ENCODE measurements at regions not wholly inside any gene's neighbourhood (a gene's known extent, or its start where the extent isn't known, plus 50 kb on each side); places are given as distances from the start of the nearest gene placed in this dataset.

GRCh38 chr4:160362478-160362877 is 1259.6 kb downstream of the RAPGEF2 start:
- TF ChIP-seq POLR2A (IDR thresholded peaks at IDR 0.05; ENCODE audit: low read length) (no peak), GATA1 (IDR thresholded peaks at IDR 0.05; ENCODE audit: low read depth, low read length) (no peak)

Measured in erythroblast (primary cell).